ENCODE measurements at regions not wholly inside any gene's neighbourhood (a gene's known extent, or its start where the extent isn't known, plus 50 kb on each side); places are given as distances from the start of the nearest gene placed in this dataset.

GRCh38 chr5:118430076-118430475 is 558.3 kb downstream of the DTWD2 start:
- no peak overlapping the region for H3K4me2 ChIP-seq (ENCODE audit: low read length)
- no peaks in the 10 kb centered on the region for H4K20me1 ChIP-seq (ENCODE audit: insufficient read depth)
- no peak overlapping the region for H2AFZ ChIP-seq (ENCODE audit: low read depth, low read length)
- H3K9ac ChIP-seq (ENCODE audit: low read length), result no peak overlapping the region
- H3F3A ChIP-seq (ENCODE audit: insufficient read depth, low read length, poor library complexity, severe bottlenecking), result no peaks in the 10 kb centered on the region
- no peaks in the 10 kb centered on the region for H3K9me2 ChIP-seq (ENCODE audit: insufficient read depth, low read length)
- no peaks in the 10 kb centered on the region for H3K27me3 ChIP-seq (ENCODE audit: insufficient read depth, low read depth, low read length)
- no peak overlapping the region for H3K4me3 ChIP-seq (ENCODE audit: low read length)
- no peaks in the 10 kb centered on the region for H3K79me2 ChIP-seq (replicated peaks; ENCODE audit: insufficient read depth, low read length)
- H3K27ac ChIP-seq (ENCODE audit: low read length), result peak overlapping the region; percentile 56
- TF ChIP-seq POLR2AphosphoS5 (IDR thresholded peaks at IDR 0.05), result no peak
- no peak for TF ChIP-seq TAF1 (IDR thresholded peaks at IDR 0.05; ENCODE audit: low read depth)
- no peak for TF ChIP-seq MXI1 (conservative IDR thresholded peaks at IDR 0.05; ENCODE audit: poor library complexity, severe bottlenecking)
- no peak for TF ChIP-seq SMC3 (conservative IDR thresholded peaks at IDR 0.05; ENCODE audit: poor library complexity)
- no peak for TF ChIP-seq EP300 (conservative IDR thresholded peaks at IDR 0.05; ENCODE audit: poor library complexity, severe bottlenecking)
- TF ChIP-seq EZH2 (IDR thresholded peaks at IDR 0.05; ENCODE audit: borderline replicate concordance, insufficient read depth, low read length, poor library complexity, severe bottlenecking), result no peak
- no peak for TF ChIP-seq RAD21 (conservative IDR thresholded peaks at IDR 0.05)
- TF ChIP-seq REST (IDR thresholded peaks at IDR 0.05; ENCODE audit: borderline replicate concordance), result no peak
- no peak for TF ChIP-seq CTCF (IDR thresholded peaks at IDR 0.05; ENCODE audit: poor library complexity, severe bottlenecking)
- H3K9me3 ChIP-seq (ENCODE audit: low read length), result no peaks in the 10 kb centered on the region
- no peaks in the 10 kb centered on the region for H3K36me3 ChIP-seq (ENCODE audit: insufficient read depth, low read length)

DNA sequence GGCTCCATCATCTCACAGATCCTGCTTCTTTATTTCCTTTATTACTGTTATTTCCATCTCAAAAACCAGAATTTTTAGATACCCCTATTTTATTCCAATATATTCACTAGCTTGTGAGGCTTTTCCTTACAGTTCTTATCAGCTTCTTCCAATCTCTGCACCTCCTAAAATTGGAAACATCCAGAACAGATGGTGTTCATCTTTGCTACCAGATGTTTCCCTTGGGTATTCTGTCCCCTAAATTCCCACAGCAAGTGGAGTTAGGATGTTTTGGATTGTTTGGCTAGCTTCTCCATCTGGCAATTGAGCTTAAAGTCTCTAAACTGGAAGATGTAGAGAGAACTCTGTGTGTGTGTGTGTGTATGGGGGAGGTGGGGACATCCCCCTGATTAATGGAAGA is 580.4 kb downstream of the DTWD2 start:
- H3F3A ChIP-seq (ENCODE audit: insufficient read depth, low read length, poor library complexity, severe bottlenecking), result no peaks in the 10 kb centered on the region
- H3K9ac ChIP-seq (ENCODE audit: low read length), result no peak overlapping the region
- H3K4me3 ChIP-seq (ENCODE audit: low read length), result no peak overlapping the region
- TF ChIP-seq MXI1 (conservative IDR thresholded peaks at IDR 0.05; ENCODE audit: poor library complexity, severe bottlenecking) (no peak), REST (IDR thresholded peaks at IDR 0.05; ENCODE audit: borderline replicate concordance) (no peak), TAF1 (IDR thresholded peaks at IDR 0.05; ENCODE audit: low read depth) (no peak), EZH2 (IDR thresholded peaks at IDR 0.05; ENCODE audit: borderline replicate concordance, insufficient read depth, low read length, poor library complexity, severe bottlenecking) (no peak), RAD21 (conservative IDR thresholded peaks at IDR 0.05) (no peak), CTCF (IDR thresholded peaks at IDR 0.05; ENCODE audit: poor library complexity, severe bottlenecking) (no peak), POLR2AphosphoS5 (IDR thresholded peaks at IDR 0.05) (no peak), EP300 (conservative IDR thresholded peaks at IDR 0.05; ENCODE audit: poor library complexity, severe bottlenecking) (no peak), SMC3 (conservative IDR thresholded peaks at IDR 0.05; ENCODE audit: poor library complexity) (no peak)
- no peak overlapping the region for H3K27ac ChIP-seq (ENCODE audit: low read length)
- H4K20me1 ChIP-seq (ENCODE audit: insufficient read depth), result no peaks in the 10 kb centered on the region
- no peak overlapping the region for H3K4me2 ChIP-seq (ENCODE audit: low read length)
- no peak overlapping the region for H2AFZ ChIP-seq (ENCODE audit: low read depth, low read length)
- no peaks in the 10 kb centered on the region for H3K27me3 ChIP-seq (ENCODE audit: insufficient read depth, low read depth, low read length)
- no peaks in the 10 kb centered on the region for H3K9me2 ChIP-seq (ENCODE audit: insufficient read depth, low read length)
- no peaks in the 10 kb centered on the region for H3K9me3 ChIP-seq (ENCODE audit: low read length)
- no peaks in the 10 kb centered on the region for H3K79me2 ChIP-seq (replicated peaks; ENCODE audit: insufficient read depth, low read length)
- H3K36me3 ChIP-seq (ENCODE audit: insufficient read depth, low read length), result no peaks in the 10 kb centered on the region
